Renal cortical epithelial cell (primary cell): ENCODE measurements at regions not wholly inside any gene's neighbourhood (a gene's known extent, or its start where the extent isn't known, plus 50 kb on each side); places are given as distances from the start of the nearest gene placed in this dataset.

ENCODE experiments used
- DNase-seq: peaks from one replicate; pipeline ENCODE4 v3.0.0-alpha.2; 2011; ENCODE audit warnings: low read depth

DNA sequence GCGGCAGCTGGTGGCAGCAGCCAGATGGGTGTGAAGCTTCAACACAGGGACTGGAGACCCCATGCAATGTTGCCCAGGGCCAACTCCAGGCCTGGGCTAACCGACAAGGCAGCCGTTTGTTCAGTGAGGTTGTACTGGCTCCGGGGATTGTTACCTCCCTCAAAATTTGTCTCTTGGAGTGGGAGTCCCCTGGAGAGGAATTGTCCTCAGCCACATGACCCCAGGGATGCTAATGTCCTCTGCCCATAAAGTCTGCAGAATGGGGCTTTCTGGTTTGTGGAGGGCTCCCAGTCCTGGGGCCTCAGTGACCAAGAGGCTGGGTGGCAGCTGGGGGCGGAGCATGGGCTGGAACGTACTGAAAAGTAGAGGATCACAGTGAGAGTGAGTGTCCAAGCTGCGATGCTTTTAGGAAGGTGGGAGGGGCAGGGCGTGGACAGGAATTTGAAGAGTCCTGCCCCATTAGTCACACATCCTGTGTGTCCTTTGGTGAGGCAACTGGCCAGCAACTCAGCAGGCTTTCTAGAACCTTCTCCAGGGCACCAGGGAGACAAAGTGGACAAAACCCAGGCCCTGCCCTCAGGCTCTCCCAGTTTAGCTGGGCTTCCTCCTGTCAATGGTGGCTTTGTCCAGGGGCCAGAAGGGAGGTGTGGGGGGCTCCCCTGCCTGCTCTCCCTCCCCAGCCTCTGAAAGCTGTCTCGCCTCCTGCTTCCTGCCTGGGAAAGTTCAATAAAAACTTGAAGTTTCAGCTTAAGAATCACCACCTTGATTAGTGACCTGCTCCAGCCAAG, 114.0 kb downstream of the NSG2 start:
- peak; percentile 1 for DNase-seq

DNA sequence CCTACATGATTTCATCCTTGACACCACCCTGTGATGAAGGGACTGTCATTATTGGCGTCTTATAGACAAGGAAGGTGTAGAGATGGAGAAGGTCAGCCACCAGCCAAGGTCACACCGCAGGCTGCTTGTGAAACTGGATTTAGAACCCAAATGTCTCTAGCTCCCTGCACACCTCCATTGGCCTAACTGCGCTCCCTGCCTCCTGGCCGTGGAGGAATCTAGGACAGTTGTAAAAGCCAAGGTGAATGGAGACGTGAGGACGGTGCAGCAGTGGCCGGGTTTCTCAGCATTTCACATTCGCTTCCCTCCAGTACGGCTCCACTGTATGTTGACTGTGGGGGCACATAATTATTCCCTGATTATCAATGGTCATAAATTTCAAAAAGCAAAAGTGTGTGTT, 119.9 kb downstream of the NSG2 start:
- no peak for DNase-seq

DNA sequence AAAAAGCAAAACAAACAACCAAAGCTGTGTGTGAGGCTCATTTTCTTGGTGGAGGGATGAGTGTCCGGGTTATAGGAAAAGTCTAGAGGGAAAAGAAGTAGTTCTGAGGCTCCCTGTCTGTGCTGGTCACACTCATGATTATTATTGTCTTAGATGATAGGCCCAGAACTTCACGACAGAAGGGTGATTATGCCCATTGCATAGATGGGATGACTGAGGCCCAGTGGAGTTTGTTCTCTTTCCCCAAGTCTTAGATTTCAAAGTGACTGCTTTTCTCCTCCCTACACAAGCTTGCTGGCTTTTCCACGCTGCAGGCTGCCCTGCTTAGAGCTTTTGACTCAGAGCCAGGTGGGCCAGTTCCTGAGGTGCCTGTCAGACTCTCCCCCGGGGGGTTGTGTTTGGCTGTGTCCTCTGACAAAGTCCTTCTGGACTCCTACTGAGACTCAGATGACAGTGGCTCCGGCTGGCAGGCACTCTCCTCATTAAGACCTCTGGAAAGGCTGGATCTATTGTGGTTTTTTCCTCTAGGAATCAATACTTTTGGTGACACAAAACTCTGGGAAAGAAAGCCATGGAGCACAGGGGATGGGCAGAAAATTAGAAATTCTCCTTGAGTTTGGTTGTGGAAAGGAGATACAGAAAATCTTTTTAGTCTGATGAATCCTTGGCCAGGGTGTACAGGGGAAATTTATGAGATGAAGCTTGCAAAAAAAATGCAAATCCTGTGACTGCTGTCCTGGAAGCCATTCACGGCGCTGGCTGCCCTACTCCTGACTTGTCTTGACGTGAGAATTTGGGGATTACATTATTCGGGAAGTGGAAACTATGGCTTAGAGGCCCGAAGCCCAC, 120.9 kb downstream of the NSG2 start:
- DNase-seq, result no peak

DNA sequence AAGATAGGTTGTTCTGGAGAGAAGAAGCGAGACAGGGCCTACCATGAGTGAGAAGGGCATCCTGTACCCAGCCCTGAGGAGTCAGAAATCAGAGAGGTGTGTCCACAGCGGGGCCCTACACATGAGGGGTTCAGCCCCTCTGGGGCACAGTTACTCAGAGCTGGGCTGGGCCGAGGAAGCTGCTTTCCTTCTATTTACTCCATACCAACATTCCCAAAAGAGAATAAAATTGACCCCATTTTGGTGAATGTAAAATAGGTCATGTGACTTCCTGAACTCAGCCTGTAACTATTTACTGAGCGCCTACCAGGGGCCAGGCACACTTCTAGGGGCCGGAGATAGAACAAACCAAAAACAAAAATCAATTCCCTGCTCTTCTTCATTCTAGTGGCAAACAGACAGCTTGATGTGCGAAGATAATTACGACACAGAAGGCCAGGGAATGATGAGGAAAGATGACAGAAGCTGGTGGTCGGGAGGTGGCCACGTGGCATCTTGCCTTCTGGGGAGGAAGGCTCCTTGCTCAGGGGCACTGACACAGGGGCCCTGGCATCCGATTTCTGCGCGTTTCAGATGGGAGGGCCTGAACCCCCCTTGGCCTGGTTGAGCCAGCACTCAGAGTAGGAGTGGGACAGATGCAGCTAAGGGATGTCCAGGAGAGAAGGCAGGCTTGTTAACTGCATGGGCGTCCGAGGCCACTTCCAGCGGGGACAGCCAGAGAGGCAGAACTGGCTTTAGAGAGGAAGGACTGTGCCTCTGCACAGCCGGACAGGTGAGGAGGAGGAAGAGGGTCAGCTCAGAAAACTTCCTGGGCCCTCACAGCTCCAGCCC, 121.8 kb downstream of the NSG2 start:
- no peak for DNase-seq

DNA sequence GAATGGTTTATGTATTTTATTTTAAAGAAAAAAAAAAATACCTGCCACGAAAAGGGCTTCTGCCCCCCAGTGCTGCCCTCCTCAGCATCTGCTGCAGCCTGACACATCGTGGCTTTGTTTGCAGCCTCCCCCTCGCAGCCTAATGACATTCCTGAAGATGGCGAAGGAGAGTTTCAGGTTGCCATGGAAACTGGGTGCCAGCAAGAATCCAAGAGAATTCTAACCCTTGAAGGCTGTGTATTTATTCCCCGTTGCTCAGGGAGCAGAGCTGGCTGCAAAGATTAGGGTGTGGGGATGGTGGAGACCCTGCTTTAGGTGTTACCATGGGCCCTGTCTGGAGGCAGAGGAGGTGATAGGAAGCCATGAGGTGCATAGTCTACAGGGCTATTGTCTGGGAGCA, 126.6 kb downstream of the NSG2 start:
- no peak for DNase-seq

DNA sequence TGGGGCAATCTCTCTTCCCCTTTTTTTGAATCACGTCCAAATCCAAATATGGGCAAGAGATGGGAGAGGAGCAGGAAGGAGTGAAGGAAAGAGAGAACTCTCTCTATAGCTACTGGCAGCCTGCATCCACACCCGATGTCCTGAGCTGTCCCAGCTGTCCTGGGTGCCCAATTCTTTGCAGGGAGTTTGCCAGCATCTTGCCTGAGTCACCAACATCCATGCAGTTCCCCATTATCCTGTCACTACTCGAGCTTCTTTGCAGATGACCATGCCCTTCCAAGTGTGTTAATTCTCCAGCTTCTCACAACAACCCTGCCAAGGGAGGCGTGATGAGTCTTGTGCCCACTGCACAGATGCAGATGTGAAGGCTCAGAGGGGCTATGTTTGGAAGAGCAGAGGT, 127.1 kb downstream of the NSG2 start:
- no peak for DNase-seq

DNA sequence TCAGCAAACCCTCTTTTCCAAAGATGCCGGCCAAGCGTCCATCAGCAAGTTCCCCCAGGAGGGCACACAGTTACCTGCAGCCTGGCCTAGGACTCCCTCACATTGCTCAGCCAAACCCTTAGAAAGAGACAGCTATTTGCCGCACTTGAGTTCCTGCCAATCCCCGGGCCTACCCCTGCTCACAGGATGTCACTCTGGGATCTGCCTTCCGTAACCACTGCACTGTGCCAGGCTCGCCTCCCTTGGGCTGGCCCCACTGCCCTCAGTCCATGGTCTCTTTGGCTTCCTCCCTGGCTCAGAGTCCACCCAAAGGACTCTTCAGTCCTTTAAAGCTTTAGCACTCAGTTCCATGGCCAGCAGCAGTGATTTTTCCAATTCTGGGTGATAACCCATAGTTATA, 128.3 kb downstream of the NSG2 start:
- no peak for DNase-seq

DNA sequence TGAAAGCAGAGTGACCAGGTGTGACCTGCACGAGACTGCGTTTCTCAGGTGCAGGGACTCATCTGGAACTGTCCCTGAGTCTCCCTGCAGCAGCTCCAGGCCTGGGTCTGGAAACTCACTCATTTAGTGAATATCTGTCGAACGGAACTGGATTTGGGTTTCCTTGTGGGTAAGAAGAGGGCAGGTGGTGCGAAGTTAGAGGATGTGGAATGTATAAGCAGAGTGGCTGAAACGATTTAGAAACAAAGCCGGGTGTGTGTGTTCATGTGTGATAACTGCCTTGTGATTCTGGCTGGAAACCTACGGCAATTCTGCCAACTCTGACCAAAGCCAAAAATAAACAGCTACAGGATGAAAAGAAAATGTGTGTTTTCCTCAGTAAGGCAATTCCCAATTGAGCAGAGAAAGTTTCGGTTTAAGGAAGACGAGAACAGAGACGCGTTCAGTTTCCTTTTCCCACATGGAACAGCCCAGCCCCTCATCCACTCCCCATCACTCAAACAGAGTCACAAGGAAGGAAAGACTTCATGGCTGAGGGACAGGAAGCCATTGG, 130.3 kb downstream of the NSG2 start:
- no peak for DNase-seq

DNA sequence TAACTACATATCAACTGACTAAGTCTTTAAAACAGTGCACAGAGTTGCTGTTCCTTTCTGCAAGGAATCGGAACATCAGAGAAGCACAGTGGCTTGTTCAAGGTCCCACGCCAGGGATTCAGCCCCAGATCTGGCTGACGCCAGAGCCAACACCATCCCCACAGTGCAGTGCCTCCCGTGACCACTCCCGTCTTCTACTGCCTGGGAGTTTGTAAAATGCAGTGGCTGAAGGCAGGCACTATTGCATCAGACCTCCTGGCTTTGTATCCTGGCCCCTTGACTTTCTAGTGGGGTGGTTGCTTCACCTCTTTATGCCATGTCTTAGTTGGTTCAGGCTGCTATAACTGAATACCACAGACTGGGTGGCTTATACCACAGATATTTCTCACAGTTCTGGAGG, 131.0 kb downstream of the NSG2 start:
- no peak for DNase-seq

DNA sequence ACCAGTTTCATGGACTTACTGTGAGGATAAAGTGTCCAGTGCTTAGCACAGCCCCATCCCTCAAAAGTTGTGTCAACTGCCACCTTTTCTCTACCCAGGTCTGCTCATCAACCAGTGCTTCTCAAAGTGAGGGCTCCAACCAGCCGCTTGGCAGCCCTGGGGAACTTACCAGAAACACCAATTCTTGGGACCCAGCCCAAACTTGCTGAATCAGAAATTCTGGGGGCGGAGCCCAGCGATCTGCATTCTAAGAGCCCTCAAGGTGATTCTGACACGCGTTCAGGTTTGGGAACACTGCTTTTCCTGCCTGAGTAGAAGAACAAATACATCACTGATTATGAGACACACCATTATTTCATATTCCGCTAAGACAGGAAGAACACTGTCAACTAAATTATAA, 132.0 kb downstream of the NSG2 start:
- DNase-seq, result no peak

DNA sequence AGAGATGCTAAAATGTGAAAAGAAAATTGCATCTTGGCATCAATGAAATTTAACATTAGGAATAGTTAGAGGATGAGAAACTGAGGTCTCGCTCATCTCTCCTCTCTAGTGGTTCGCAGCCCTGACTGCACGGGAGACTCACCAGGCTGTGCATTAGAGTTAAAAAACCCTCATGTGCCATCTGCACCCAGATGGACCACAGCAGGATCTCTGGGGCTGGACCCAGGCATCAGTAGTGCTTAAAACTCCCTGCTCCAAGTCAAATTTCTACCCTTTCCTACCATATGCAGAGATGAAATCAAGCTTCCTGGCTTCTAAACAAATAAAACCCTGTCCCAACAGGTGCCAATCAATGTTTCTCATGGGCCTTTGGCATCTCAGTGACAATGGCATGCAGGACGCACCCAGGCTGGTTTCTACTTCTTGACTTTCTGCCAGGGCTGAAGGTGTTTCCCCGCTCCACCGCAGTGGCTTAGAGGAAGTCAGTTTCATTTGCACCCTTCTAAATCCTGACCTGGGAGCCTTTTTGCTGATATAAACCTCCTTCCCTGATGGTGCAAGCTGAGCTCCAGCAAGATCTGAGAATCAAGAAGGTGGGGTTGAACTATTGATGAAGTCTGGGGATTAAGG, 132.6 kb downstream of the NSG2 start:
- DNase-seq, result no peak

DNA sequence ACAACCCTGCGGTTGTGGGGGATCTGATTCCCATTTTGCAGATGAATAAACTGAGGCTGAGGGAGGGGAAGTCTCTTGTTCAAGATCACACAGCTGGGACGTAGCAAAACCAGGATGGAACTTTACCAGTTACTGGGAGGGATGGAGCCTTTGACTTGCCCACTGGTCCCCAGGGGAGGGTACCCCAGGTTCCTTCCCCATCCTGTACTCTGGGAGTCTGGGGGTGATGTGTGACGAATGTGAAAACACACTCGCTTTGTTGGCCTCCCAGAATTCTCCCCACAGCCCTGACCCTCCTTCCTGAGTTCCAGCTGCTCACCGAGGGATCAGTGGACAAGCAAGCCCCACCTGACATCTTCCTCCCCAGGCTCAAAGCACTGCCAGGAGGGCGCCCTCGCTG, 135.1 kb downstream of the NSG2 start:
- DNase-seq, result no peak

DNA sequence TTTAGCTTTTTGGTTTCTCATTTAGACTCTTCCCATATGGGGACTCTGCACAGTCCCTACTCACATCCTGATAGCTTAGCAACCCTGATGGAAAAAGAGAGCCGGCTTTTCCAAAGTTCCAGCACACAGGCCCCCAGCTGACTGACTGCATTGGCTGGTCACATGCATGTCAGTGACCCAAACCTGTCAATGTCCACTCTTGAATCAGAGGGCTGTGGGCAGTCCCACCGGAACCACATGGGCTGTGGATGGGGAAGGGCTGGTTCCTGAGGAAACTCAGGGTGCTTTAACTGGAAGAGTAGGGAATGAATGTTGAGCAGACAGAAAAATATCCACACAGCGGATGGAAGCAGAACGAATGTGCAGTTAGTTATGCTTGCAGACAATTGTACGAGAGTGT, 136.6 kb downstream of the NSG2 start:
- DNase-seq, result no peak

DNA sequence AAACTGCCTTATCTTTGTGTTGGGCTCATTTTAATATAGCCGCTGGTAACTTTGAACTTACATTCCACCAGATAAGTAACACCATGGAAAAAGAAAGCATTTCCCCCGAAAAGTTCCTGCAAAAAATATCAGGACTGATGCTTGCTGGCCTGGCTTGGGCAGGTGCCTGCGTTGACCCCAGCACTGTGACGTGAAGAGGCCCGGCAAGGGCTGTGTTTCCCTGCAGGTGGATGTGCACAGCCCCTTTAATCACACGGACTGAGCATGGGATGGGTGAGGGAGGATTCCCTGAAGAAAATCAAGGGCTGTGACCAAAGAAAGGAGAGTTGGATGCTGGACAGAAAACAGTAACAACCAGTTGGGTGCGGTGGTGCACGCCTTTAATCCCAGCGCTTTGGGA, 138.2 kb downstream of the NSG2 start:
- no peak for DNase-seq

DNA sequence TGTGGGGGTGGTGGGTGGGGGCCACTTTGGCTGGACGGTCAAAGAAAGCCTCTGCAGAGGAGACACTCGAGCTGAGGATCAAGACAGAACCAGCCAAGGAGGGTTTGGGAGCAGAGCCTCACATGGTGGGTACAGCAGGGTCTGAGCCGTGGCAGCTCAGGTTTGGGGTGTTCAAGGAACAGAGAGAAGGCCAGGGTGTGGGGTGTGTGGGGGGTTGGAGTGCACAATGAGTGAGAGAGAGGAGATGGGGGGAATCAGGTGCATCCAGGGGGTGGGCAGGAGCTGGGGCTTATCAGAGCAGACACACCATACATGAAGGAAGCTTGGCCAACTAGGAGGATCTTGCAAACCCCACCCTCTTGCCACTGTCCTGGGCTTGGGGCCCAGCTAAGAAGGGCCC, 140.0 kb downstream of the NSG2 start:
- no peak for DNase-seq

DNA sequence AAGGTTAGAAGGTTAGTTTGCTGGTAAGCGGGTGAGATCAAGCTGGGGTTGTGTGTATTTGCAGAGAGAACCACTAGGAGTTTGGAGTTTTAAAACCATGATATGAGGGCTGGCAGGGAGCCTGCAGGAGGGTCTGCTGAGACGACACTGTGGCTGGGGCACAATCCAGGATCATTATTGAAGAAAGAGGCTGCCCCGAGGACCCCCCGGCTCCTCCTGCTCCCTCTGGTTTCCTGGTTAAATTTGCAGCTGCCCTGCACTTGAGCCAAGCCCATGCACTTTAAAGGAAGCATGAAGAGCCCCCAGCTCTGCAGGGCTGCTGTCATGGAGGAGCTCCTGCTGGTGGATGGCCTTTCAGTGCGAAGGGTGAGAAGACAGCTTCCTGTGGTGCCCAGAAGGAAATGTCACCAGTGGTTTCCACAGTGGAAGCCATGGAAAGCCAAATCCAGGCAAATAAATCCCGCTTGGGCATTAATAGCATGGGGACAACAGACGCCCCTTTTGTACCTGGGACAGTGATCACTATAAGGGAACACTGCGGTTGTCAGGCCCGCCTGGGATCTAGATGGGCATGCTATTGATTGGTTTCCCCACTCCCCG, 140.7 kb downstream of the NSG2 start:
- no peak for DNase-seq

DNA sequence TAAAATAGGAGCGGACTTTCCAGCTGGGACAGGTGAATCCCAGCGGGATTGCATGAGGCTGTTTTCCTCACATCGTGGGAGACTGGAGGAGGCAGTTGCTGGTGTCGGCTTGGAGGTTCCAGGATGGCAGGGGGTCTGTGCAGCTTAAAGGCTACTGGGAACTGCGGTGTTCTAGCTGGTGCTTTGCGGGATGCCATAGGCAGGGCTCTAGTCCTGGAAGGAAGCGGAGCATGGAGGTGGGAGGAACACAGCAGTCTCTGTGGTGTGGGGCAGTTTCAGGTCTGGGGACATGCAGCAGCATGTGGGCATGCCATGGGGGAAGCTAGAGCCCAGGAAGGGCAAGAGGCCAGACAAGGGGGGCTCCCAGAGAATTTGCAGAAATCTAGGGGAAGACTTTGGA, 141.5 kb downstream of the NSG2 start:
- no peak for DNase-seq

DNA sequence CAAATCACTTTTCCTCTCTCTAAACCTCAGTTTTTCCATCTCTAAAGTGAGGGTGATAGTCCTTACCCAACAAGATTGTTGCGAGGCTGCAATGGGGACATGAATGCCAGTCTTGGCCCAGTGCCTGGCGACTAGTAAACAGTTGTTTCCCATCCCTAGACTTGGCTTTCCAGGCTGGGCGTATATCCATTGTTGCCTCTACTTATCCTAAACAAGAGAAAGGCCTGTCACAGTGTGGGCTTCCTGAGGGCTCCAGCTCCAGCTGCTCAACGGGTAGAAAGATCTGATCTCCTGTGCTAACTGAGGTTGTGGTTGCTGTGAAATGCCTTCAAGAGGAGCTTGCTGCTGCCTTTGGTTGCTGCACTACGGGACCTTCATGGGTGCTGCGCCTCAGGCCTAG, 142.0 kb downstream of the NSG2 start:
- DNase-seq, result no peak

DNA sequence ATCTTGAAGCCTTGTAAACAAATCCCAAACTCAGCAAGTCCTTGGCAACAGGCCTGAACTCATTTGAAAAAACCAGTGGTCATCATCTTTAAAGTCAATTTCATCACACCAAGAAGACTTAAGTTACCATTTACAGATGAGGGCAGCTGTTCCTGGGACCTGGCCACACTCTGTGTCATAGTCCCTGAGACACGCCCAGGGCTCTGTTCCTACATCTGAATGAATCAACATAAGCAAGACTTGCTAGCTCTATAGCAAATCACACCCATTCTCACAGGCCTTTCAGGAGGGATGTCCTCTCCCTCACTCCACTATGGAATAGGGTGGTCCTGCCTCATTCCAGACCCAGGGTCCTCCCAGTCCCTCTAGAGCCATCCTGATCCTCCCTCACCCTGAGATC, 142.8 kb downstream of the NSG2 start:
- DNase-seq, result no peak

DNA sequence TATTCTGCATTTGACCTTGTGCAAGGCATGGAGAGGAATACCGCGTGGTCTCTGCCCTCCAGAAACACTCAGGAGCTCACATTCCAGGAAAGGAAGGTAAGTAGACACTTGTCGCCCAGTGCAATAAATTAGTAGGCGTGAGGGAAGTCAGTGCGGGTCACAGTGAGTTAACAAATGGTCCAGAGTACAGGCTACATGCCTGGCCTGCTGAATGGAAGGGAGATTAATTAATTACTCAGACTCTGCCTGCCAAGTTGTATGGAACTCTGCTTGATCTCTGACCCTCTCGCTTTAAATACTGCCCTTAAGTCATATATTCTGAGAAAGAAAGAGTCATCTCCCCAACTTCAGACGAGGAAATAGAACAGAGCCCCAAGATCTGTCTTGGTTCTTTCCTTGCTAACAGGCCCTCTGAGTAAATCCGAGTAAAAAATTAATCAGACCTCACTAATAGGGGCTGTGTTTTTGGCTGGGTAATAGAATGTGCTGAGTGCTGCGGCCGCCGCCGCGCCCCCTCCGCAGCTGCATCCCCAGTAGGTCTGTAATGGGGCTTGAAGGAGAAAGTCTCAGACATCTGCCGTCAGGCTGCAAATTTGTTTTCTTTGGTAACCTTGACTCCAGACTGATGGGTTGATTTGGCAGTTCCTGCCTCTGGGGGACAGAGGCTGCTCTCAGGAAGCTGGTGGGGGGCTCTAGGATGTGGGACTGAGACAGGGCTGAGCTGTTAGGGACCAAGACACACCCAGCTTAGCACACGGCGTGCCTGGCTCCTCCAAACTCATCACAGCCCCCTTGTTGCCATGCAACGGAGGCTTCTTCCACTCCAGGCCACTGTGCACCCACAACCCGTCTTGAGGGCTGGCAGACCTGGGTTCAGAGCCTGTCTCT, 144.4 kb downstream of the NSG2 start:
- peak; percentile 18 for DNase-seq
